ENCODE measurements at regions not wholly inside any gene's neighbourhood (a gene's known extent, or its start where the extent isn't known, plus 50 kb on each side); places are given as distances from the start of the nearest gene placed in this dataset.

GRCh38 chr15:35921046-35921445 lies 375.1 kb upstream of the DPH6 start:
- ChIA-PET RAD21 (ENCODE audit: unreplicated experiment) (no interaction called here), POLR2A (no interaction called here), SMC1A (ENCODE audit: uncharacterized antibody, unreplicated experiment) (no interaction called here), CTCF (no interaction called here)
- no peaks in the 10 kb centered on the region for H3K9me3 ChIP-seq (replicated peaks; ENCODE audit: control insufficient read depth, insufficient read depth, low read length)
- H3K9ac ChIP-seq (ENCODE audit: control insufficient read depth, insufficient read depth, low read length), result no peak overlapping the region
- no peaks in the 10 kb centered on the region for H3K4me1 ChIP-seq (ENCODE audit: control insufficient read depth, insufficient read depth, low read length)
- intact Hi-C loops (cut with micrococcal nuclease; ENCODE audit: unreplicated experiment) (no loop called here), in situ Hi-C loops (cut with MboI) (no loop called here)
- H3K79me2 ChIP-seq (ENCODE audit: control insufficient read depth, insufficient read depth, low read length), result no peaks in the 10 kb centered on the region
- no TSS peak for BruUV-seq (replicated peaks)
- H3K27me3 ChIP-seq (replicated peaks in 1 of 2; ENCODE audit: control insufficient read depth in 2 of 2, insufficient read depth in 2 of 2, low read length in 1 of 2), result no peaks in the 10 kb centered on the region
- H4K20me1 ChIP-seq (ENCODE audit: control insufficient read depth, insufficient read depth), result no peaks in the 10 kb centered on the region
- no peak overlapping the region for H2AFZ ChIP-seq (ENCODE audit: control insufficient read depth, low read depth, low read length)
- H3K4me3 ChIP-seq, result no peak overlapping the region
- DNase-seq (ENCODE audit: low read depth, low spot score) (no peak), FAIRE-seq (no peak), ATAC-seq (no peak)
- H3K36me3 ChIP-seq (ENCODE audit: control insufficient read depth in 2 of 2, insufficient read depth in 2 of 2, low read length in 1 of 2), result no peaks in the 10 kb centered on the region
- TF ChIP-seq BACH1 (IDR thresholded peaks at IDR 0.05; ENCODE audit: borderline replicate concordance) (no peak), ZNF622 (IDR thresholded peaks at IDR 0.05) (no peak)
- H3K4me2 ChIP-seq (ENCODE audit: control insufficient read depth, insufficient read depth), result no peak overlapping the region
- no peak overlapping the region for H3K27ac ChIP-seq (ENCODE audit: control insufficient read depth, insufficient read depth)

- ChIA-PET POLR2A (no interaction called here), SMC1A (ENCODE audit: uncharacterized antibody, unreplicated experiment) (no interaction called here), CTCF (no interaction called here), RAD21 (ENCODE audit: unreplicated experiment) (no interaction called here)
- Histone ChIP-seq H3K27ac (ENCODE audit: control insufficient read depth, insufficient read depth) (no peak overlapping the region), H4K20me1 (ENCODE audit: control insufficient read depth, insufficient read depth) (no peaks in the 10 kb centered on the region), H3K9ac (ENCODE audit: control insufficient read depth, insufficient read depth, low read length) (no peak overlapping the region), H3K36me3 (ENCODE audit: control insufficient read depth in 2 of 2, insufficient read depth in 2 of 2, low read length in 1 of 2) (no peaks in the 10 kb centered on the region), H3K27me3 (replicated peaks in 1 of 2; ENCODE audit: control insufficient read depth in 2 of 2, insufficient read depth in 2 of 2, low read length in 1 of 2) (no peaks in the 10 kb centered on the region), H2AFZ (ENCODE audit: control insufficient read depth, low read depth, low read length) (no peak overlapping the region), H3K4me1 (ENCODE audit: control insufficient read depth, insufficient read depth, low read length) (peaks cover 9% of the 10 kb centered on the region), H3K4me2 (ENCODE audit: control insufficient read depth, insufficient read depth) (no peak overlapping the region), H3K79me2 (ENCODE audit: control insufficient read depth, insufficient read depth, low read length) (no peaks in the 10 kb centered on the region), H3K4me3 (no peak overlapping the region), H3K9me3 (replicated peaks; ENCODE audit: control insufficient read depth, insufficient read depth, low read length) (no peaks in the 10 kb centered on the region)
- no TSS peak for BruUV-seq (replicated peaks)
- in situ Hi-C loops (cut with MboI), result no loop called here
- ATAC-seq (no peak), DNase-seq (ENCODE audit: low read depth, low spot score) (no peak), FAIRE-seq (no peak)
- WGBS (ENCODE audit: insufficient coverage, insufficient replicate concordance, low lambda C conversion rate, missing lambda C conversion rate), result 65% methylated on average over 9 of the region's 9 CpGs
- TF ChIP-seq PKNOX1 (IDR thresholded peaks at IDR 0.05), result no peak
- TF ChIP-seq ASH2L (IDR thresholded peaks at IDR 0.05; ENCODE audit: borderline replicate concordance, low read depth), result no peak
- TF ChIP-seq DPF2 (IDR thresholded peaks at IDR 0.05), result no peak
- no peak for TF ChIP-seq FOS (IDR thresholded peaks at IDR 0.05; ENCODE audit: borderline replicate concordance, extremely low read depth, insufficient read length)
- no peak for TF ChIP-seq ZZZ3 (IDR thresholded peaks at IDR 0.05; ENCODE audit: control insufficient read depth, insufficient read length, low read depth)
- intact Hi-C loops (cut with micrococcal nuclease; ENCODE audit: unreplicated experiment), result no loop called here
Measured at GRCh38 chr15:35925275-35926006, 379.5 kb upstream of the DPH6 start.

Data from GM12878 (cell line).